Loucy (cell line): ENCODE measurements at regions not wholly inside any gene's neighbourhood (a gene's known extent, or its start where the extent isn't known, plus 50 kb on each side); places are given as distances from the start of the nearest gene placed in this dataset.

Experiments used
- CTCF ChIP-seq: fragments of 200-600 bp; sonication (generic); conservative IDR thresholded peaks from 2 replicates; pipeline ENCODE4 v1.5.1; 2014; ENCODE audit warnings: mild to moderate bottlenecking, antibody characterized with exemption, low read length
- EZH2phosphoT487 ChIP-seq: fragments of 200-600 bp; IDR thresholded peaks from 2 replicates; pipeline ENCODE4 v1.6.1; 2018; ENCODE audit warnings: antibody characterized with exemption, mild to moderate bottlenecking, moderate library complexity, borderline replicate concordance

GRCh38 chr1:83810144-83810543, 188.8 kb downstream of the TTLL7 start:
- TF ChIP-seq CTCF (no peak), EZH2phosphoT487 (no peak)
